K562 (cell line): ENCODE measurements at regions not wholly inside any gene's neighbourhood (a gene's known extent, or its start where the extent isn't known, plus 50 kb on each side); places are given as distances from the start of the nearest gene placed in this dataset.

ENCODE experiments used
- ATAC-seq: fragments of 200-7000 bp; cut with Tn5 transposase; 3 replicates; pipeline ENCODE4 v1.9.1; 2020; ENCODE audit warnings: moderate library complexity
- BruUV-seq: library from RNA; stranded (reverse); fragments of 400-500 nt; replicated peaks from 2 replicates; lab custom pipeline; 2021; lab: Mats Ljungman, UMichigan
- CTCF ChIA-PET: fragments of 300-600 bp; formaldehyde crosslinking; extraction: SDS; loops from one replicate; lab custom pipeline; 2021; ENCODE audit warnings: low intra/inter-chr PET ratio; lab: Yijun Ruan, JAX
- POLR2A ChIA-PET: fragments of 300-600, 350-650 bp; sonication (Branson Sonifier 250); formaldehyde crosslinking; extraction: SDS; loops from one replicate; lab custom pipeline; 2021; ENCODE audit warnings: antibody characterized with exemption, inconsistent platforms; lab: Yijun Ruan, JAX
- DNase-seq, 4 experiments: peaks; one replicate each; pipeline versions ENCODE4 v3.0.0 to v3.0.0-alpha.2; 2011 to 2018; ENCODE audit warnings: low spot score in 3 of 4, mixed read lengths in 3 of 4; ENCODE audit errors: extremely low read depth in 1 of 4
- FAIRE-seq: peaks from 2 replicates; lab custom pipeline; 2011; peaks lifted over from hg19 to GRCh38; lab: Jason Lieb, UNC
- H2AFZ ChIP-seq: 2 replicates; pipeline ENCODE4 v1.6.0; 2011; ENCODE audit warnings: low read depth, low read length, control low read depth, inconsistent platforms
- H3K27ac ChIP-seq: fragments of 200-600 bp; 3 replicates; pipeline ENCODE4 v1.8.0; 2011; ENCODE audit warnings: low read depth, mild to moderate bottlenecking, control low read depth, inconsistent platforms, low read length, moderate library complexity, mixed read lengths; ENCODE audit errors: extremely low read depth
- H3K27me3 ChIP-seq, 2 experiments: fragments of 300-600 bp in 1 of 2; 2 replicates in 1 of 2; 3 replicates in 1 of 2; pipeline versions ENCODE4 v1.6.0 to v1.8.0; 2011; ENCODE audit warnings: inconsistent platforms in 2 of 2, low read length in 2 of 2, mild to moderate bottlenecking in 1 of 2, mixed read lengths in 1 of 2, moderate library complexity in 1 of 2; ENCODE audit not compliant: control insufficient read depth in 2 of 2, insufficient read depth in 2 of 2
- H3K36me3 ChIP-seq: fragments of 300-600 bp; 3 replicates; pipeline ENCODE4 v1.8.0; 2011; ENCODE audit warnings: mild to moderate bottlenecking, low read length, inconsistent platforms; ENCODE audit not compliant: control insufficient read depth, insufficient read depth
- H3K4me1 ChIP-seq, 2 experiments: fragments of 200-600 bp in 1 of 2; replicated peaks in 1 of 2; 2 replicates in 1 of 2; 3 replicates in 1 of 2; pipeline versions ENCODE4 v1.5.1 to v1.8.0; 2011; ENCODE audit warnings: inconsistent platforms in 2 of 2, low read length in 2 of 2, mild to moderate bottlenecking in 1 of 2, mixed read lengths in 1 of 2, moderate library complexity in 1 of 2; ENCODE audit not compliant: control insufficient read depth in 2 of 2, insufficient read depth in 2 of 2
- H3K4me2 ChIP-seq: 2 replicates; pipeline ENCODE4 v1.6.1; 2011; ENCODE audit warnings: low read length, control low read depth, inconsistent platforms, mixed read lengths; ENCODE audit not compliant: insufficient read depth
- H3K4me3 ChIP-seq: fragments of 200-600 bp; sonication (generic), shearing (Covaris generic); 2 replicates; pipeline ENCODE4 v1.5.1; 2016; ENCODE audit warnings: control low read depth, inconsistent platforms
- H3K79me2 ChIP-seq: fragments of 200-600 bp; 3 replicates; pipeline ENCODE4 v1.8.0; 2011; ENCODE audit warnings: low read length, inconsistent platforms; ENCODE audit not compliant: control insufficient read depth, insufficient read depth
- H3K9ac ChIP-seq, 2 experiments: 2 replicates each; pipeline versions ENCODE4 v1.6.0 to v1.6.1; 2011; ENCODE audit warnings: low read depth in 2 of 2, low read length in 2 of 2, control low read depth in 1 of 2, inconsistent platforms in 1 of 2, mild to moderate bottlenecking in 1 of 2, mixed read lengths in 1 of 2; ENCODE audit not compliant: insufficient read depth in 1 of 2
- H3K9me1 ChIP-seq: one replicate; pipeline ENCODE4 v1.6.0; 2011; ENCODE audit warnings: inconsistent platforms, mild to moderate bottlenecking, low read length, moderate library complexity; ENCODE audit not compliant: control insufficient read depth, insufficient read depth
- H3K9me3 ChIP-seq: replicated peaks from 2 replicates; pipeline ENCODE4 v1.5.1; 2011; ENCODE audit warnings: low read depth, low read length, inconsistent platforms; ENCODE audit not compliant: control insufficient read depth, insufficient read depth
- H4K20me1 ChIP-seq: replicated peaks from 2 replicates; pipeline ENCODE4 v1.6.1; 2011; ENCODE audit warnings: low read length, inconsistent platforms, mixed read lengths; ENCODE audit not compliant: control insufficient read depth, insufficient read depth
- CREB1 ChIP-seq, 2 experiments: sonication (generic) in 1 of 2; formaldehyde crosslinking in 1 of 2; IDR thresholded peaks; 2 replicates each; pipeline versions ENCODE4 v1.6.1 to v1.8.0; 2012 to 2022; ENCODE audit warnings: inconsistent platforms in 1 of 2, mild to moderate bottlenecking in 1 of 2, missing genetic modification reagents in 1 of 2, moderate library complexity in 1 of 2
- PRDM10 ChIP-seq: fragments of 450-650 bp; IDR thresholded peaks from 2 replicates; pipeline ENCODE4 v1.6.1; 2018; ENCODE audit not compliant: partially characterized antibody
- REST ChIP-seq, 2 experiments: fragments of 450-650 bp; formaldehyde crosslinking in 1 of 2; IDR thresholded peaks; 2 replicates each; pipeline versions ENCODE4 v1.4.0 to v1.6.1; 2014 to 2020; ENCODE audit warnings: mild to moderate bottlenecking in 2 of 2, borderline replicate concordance in 1 of 2, low read depth in 1 of 2
- WGBS: fragments of 100-300 bp; shearing (Covaris generic); methylation state at CpG from one replicate; pipeline ENCODE4 v1.1.6; 2016; ENCODE audit warnings: low coverage, mixed read lengths; ENCODE audit not compliant: insufficient coverage; ENCODE audit errors: missing lambda C conversion rate; 5-methylcytosine and 5-hydroxymethylcytosine counted together
- in situ Hi-C: fragments of 300-500 bp; cut with MboI; formaldehyde crosslinking; loops from 4 replicates; pipeline ENCODE4 v1.15.0; 2018; ENCODE audit warnings: inconsistent platforms, mixed read lengths
- intact Hi-C: fragments of 100-400 bp; cut with micrococcal nuclease; formaldehyde crosslinking; loops from 2 replicates; pipeline ENCODE4 v1.14.2; 2022

- TF ChIP-seq PRDM10: no peak
These were observed 78.6 kb upstream of the THBS2 start (continued) for GRCh38 chr6:169332250-169332649.

- FAIRE-seq (no peak), DNase-seq (no peak), ATAC-seq (no peak)
- H3K9me3 ChIP-seq: no peaks in the 10 kb centered on the region
- BruUV-seq: no TSS peak
- WGBS: 0% methylated on average over 5 of the region's 5 CpGs
- H4K20me1 ChIP-seq: no peaks in the 10 kb centered on the region
- POLR2A ChIA-PET: interaction anchor here (0.6 kb wide), 1 partner anchor 699 kb away, joined by 4 read pairs; no protein-coding TSS in a partner anchor
- in situ Hi-C loops (no loop called here), intact Hi-C loops (no loop called here)
- no peaks in the 10 kb centered on the region for H3K79me2 ChIP-seq
- H3K4me3 ChIP-seq: no peak overlapping the region
- H3K27ac ChIP-seq: no peak overlapping the region
- no peaks in the 10 kb centered on the region for H3K36me3 ChIP-seq
- CTCF ChIA-PET: interaction anchor here (0.6 kb wide), 1 partner anchor 606 kb away, joined by 3 read pairs; no protein-coding TSS in a partner anchor
- H3K4me2 ChIP-seq: no peak overlapping the region
- H3K9ac ChIP-seq: no peak overlapping the region
- no peaks in the 10 kb centered on the region for H3K9me1 ChIP-seq
- peaks cover 6 to 22% of the 10 kb centered on the region in 2 experiments; a peak in 3 of 5 replicates for H3K27me3 ChIP-seq
- H2AFZ ChIP-seq: no peak overlapping the region
- H3K4me1 ChIP-seq: 0 out of 5 replicates have a peak, but pooled peaks cover 0 to under 1% of the 10 kb centered on the region in 2 experiments
- TF ChIP-seq CREB1 (IDR thresholded peaks at IDR 0.05): no peak
- no peak for TF ChIP-seq CREB1 (CRISPR knock-in tag; IDR thresholded peaks at IDR 0.05)
- TF ChIP-seq REST (IDR thresholded peaks at IDR 0.05; ENCODE audit: borderline replicate concordance): no peak
- TF ChIP-seq REST (CRISPR knock-in tag; IDR thresholded peaks at IDR 0.05; ENCODE audit: low read depth): no peak
These were observed 74.6 kb upstream of the THBS2 start for GRCh38 chr6:169328112-169328801.
